GM21367 (cell line): ENCODE measurements at regions not wholly inside any gene's neighbourhood (a gene's known extent, or its start where the extent isn't known, plus 50 kb on each side); places are given as distances from the start of the nearest gene placed in this dataset.

Experiments
- ATAC-seq: cut with Tn5 transposase; IDR thresholded peaks from one replicate; pipeline ENCODE4 v1.9.1; 2021; ENCODE audit not compliant: unreplicated experiment

- ATAC-seq: no peak
These were observed 601.8 kb upstream of the ZNF608 start for GRCh38 chr5:125348221-125348692.

GRCh38 chr5:125348936-125349831 is 602.7 kb upstream of the ZNF608 start:
- no peak for ATAC-seq

GRCh38 chr5:125357660-125358059 is 611.2 kb upstream of the ZNF608 start:
- no peak for ATAC-seq

- no peak for ATAC-seq
These were observed 619.3 kb upstream of the ZNF608 start for GRCh38 chr5:125365747-125366146.

GRCh38 chr5:125367702-125368101 is 621.3 kb upstream of the ZNF608 start:
- no peak for ATAC-seq

- ATAC-seq: no peak
These were observed 624.2 kb upstream of the ZNF608 start for GRCh38 chr5:125370461-125371205.

GRCh38 chr5:125372694-125373631 is 626.5 kb upstream of the ZNF608 start:
- no peak for ATAC-seq

GRCh38 chr5:125375143-125375542 is 628.7 kb upstream of the ZNF608 start:
- ATAC-seq: no peak

GRCh38 chr5:125376059-125376641 is 629.7 kb upstream of the ZNF608 start:
- ATAC-seq: no peak

- ATAC-seq: no peak
These were observed 630.7 kb upstream of the ZNF608 start for GRCh38 chr5:125377141-125377540.

GRCh38 chr5:125381290-125381689 is 634.9 kb upstream of the ZNF608 start:
- peak; percentile 65 for ATAC-seq

- ATAC-seq: no peak
These were observed 637.6 kb upstream of the ZNF608 start for GRCh38 chr5:125384071-125384470.

- no peak for ATAC-seq
These were observed 643.9 kb upstream of the ZNF608 start for GRCh38 chr5:125390326-125390725.

- ATAC-seq: no peak
These were observed 646.9 kb upstream of the ZNF608 start for GRCh38 chr5:125393221-125393815.

- ATAC-seq: no peak
These were observed 648.3 kb upstream of the ZNF608 start for GRCh38 chr5:125394661-125395280.

GRCh38 chr5:125396462-125396861 is 650.0 kb upstream of the ZNF608 start:
- ATAC-seq: no peak

GRCh38 chr5:125398466-125398865 is 652.0 kb upstream of the ZNF608 start:
- ATAC-seq: no peak

- ATAC-seq: no peak
These were observed 653.4 kb upstream of the ZNF608 start for GRCh38 chr5:125399885-125400284.

- no peak for ATAC-seq
These were observed 655.5 kb upstream of the ZNF608 start for GRCh38 chr5:125401724-125402622.
